CD4-positive, alpha-beta T cell (primary cell): ENCODE measurements at regions not wholly inside any gene's neighbourhood (a gene's known extent, or its start where the extent isn't known, plus 50 kb on each side); places are given as distances from the start of the nearest gene placed in this dataset.

Source experiments
- ATAC-seq: fragments of 200-7000 bp; cut with Tn5 transposase; one replicate; pipeline ENCODE4 v1.10.0; 2022; ENCODE audit warnings: mild to moderate bottlenecking; ENCODE audit not compliant: poor library complexity
- CTCF ChIA-PET: fragments of 350-600 bp; sonication (Branson Sonifier 250); formaldehyde crosslinking; loops from one replicate; lab custom pipeline; 2021; ENCODE audit warnings: antibody characterized with exemption, inconsistent platforms; lab: Charles Lee
- POLR2A ChIA-PET: fragments of 350-600 bp; sonication (Branson Sonifier 250); formaldehyde crosslinking; loops from one replicate; lab custom pipeline; 2021; ENCODE audit warnings: antibody characterized with exemption, inconsistent platforms; lab: Charles Lee
- DNase-seq, 14 experiments: peaks; one replicate each; pipeline ENCODE4 v3.0.0-alpha.2; 2013 to 2020; ENCODE audit warnings: mixed read lengths in 2 of 14
- H3K27ac ChIP-seq, 2 donors: one replicate each; pipeline versions ENCODE4 v1.5.1 to v1.7.0; 2013; ENCODE audit warnings: low read length in 2 of 2, low read depth in 1 of 2, mild to moderate bottlenecking in 1 of 2
- H3K27me3 ChIP-seq, 2 experiments: 1 replicate in 1 of 2; 2 replicates in 1 of 2; pipeline versions ENCODE4 v1.6.1 to v1.7.0; 2013; ENCODE audit warnings: low read length in 2 of 2, control low read depth in 1 of 2, mild to moderate bottlenecking in 1 of 2, moderate library complexity in 1 of 2; ENCODE audit not compliant: insufficient read depth in 2 of 2, control insufficient read depth in 1 of 2
- H3K36me3 ChIP-seq: one replicate; pipeline ENCODE4 v1.6.1; 2013; ENCODE audit warnings: low read length, control low read depth; ENCODE audit not compliant: insufficient read depth
- H3K4me1 ChIP-seq: one replicate; pipeline ENCODE4 v1.6.1; 2013; ENCODE audit warnings: low read length, control low read depth; ENCODE audit not compliant: insufficient read depth
- H3K4me3 ChIP-seq: one replicate; pipeline ENCODE4 v1.5.1; 2013; ENCODE audit warnings: mild to moderate bottlenecking, low read length, moderate library complexity
- H3K9me3 ChIP-seq, 2 experiments: 1 replicate in 1 of 2; 2 replicates in 1 of 2; pipeline versions ENCODE4 v1.6.1 to v1.7.0; 2013; ENCODE audit warnings: low read length in 2 of 2, mild to moderate bottlenecking in 2 of 2, control low read depth in 1 of 2, moderate library complexity in 1 of 2; ENCODE audit not compliant: control insufficient read depth in 1 of 2, insufficient read depth in 1 of 2
- H3K27ac Mint-ChIP-seq: one replicate; pipeline ENCODE4 v1.8.0; 2020; ENCODE audit warnings: mixed read lengths
- H3K27me3 Mint-ChIP-seq: one replicate; pipeline ENCODE4 v1.8.0; 2021; ENCODE audit warnings: mixed read lengths
- H3K36me3 Mint-ChIP-seq: one replicate; pipeline ENCODE4 v1.8.0; 2021; ENCODE audit warnings: low read depth, mixed read lengths
- H3K4me1 Mint-ChIP-seq: one replicate; pipeline ENCODE4 v1.8.0; 2021; ENCODE audit warnings: low read depth, mixed read lengths
- H3K4me3 Mint-ChIP-seq: one replicate; pipeline ENCODE4 v1.8.0; 2020; ENCODE audit warnings: mild to moderate bottlenecking, mixed read lengths
- H3K9me3 Mint-ChIP-seq: one replicate; pipeline ENCODE4 v1.8.0; 2020; ENCODE audit warnings: mixed read lengths
- intact Hi-C, 2 experiments: fragments of 100-400 bp; cut with DNase I in 1 of 2; cut with micrococcal nuclease in 1 of 2; formaldehyde crosslinking; loops; one replicate each; pipeline versions ENCODE4 v1.15.1 to v1.9.0; 2023 to 2025; cut with DNase I, micrococcal nuclease
- TF ChIP-seq, protein P1 (sequence below): fragments of 200-600 bp; IDR thresholded peaks from one replicate; pipeline ENCODE4 v1.8.0; 2022; ENCODE audit warnings: antibody characterized with exemption, mild to moderate bottlenecking

- Mint-ChIP-seq H3K4me3 (no peak overlapping the region), H3K27ac (no peak overlapping the region), H3K4me1 (peaks cover 5% of the 10 kb centered on the region), H3K27me3 (peaks cover 13% of the 10 kb centered on the region), H3K36me3 (no peaks in the 10 kb centered on the region), H3K9me3 (no peaks in the 10 kb centered on the region)
- ChIA-PET CTCF (no interaction called here), POLR2A (no interaction called here)
- Histone ChIP-seq H3K36me3 (no peaks in the 10 kb centered on the region), H3K4me1 (no peaks in the 10 kb centered on the region), H3K27me3 (no peaks in the 10 kb centered on the region), H3K4me3 (no peak overlapping the region), H3K27ac (no peak overlapping the region), H3K9me3 (peaks cover 0 to 10% of the 10 kb centered on the region in 2 experiments)
- TF ChIP-seq, protein P1, sequence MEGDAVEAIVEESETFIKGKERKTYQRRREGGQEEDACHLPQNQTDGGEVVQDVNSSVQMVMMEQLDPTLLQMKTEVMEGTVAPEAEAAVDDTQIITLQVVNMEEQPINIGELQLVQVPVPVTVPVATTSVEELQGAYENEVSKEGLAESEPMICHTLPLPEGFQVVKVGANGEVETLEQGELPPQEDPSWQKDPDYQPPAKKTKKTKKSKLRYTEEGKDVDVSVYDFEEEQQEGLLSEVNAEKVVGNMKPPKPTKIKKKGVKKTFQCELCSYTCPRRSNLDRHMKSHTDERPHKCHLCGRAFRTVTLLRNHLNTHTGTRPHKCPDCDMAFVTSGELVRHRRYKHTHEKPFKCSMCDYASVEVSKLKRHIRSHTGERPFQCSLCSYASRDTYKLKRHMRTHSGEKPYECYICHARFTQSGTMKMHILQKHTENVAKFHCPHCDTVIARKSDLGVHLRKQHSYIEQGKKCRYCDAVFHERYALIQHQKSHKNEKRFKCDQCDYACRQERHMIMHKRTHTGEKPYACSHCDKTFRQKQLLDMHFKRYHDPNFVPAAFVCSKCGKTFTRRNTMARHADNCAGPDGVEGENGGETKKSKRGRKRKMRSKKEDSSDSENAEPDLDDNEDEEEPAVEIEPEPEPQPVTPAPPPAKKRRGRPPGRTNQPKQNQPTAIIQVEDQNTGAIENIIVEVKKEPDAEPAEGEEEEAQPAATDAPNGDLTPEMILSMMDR: no peak
- no peak for ATAC-seq
- no peak for DNase-seq
- intact Hi-C loops: no loop called here
Observed at GRCh38 chr20:22403632-22404361, 180.6 kb downstream of the FOXA2 start.

GRCh38 chr20:22403022-22403631 is 181.2 kb downstream of the FOXA2 start:
- ChIA-PET POLR2A (no interaction called here), CTCF (no interaction called here)
- Histone ChIP-seq H3K4me3 (no peak overlapping the region), H3K36me3 (no peaks in the 10 kb centered on the region), H3K27ac (no peak overlapping the region), H3K9me3 (peaks cover 0 to 10% of the 10 kb centered on the region in 2 experiments), H3K4me1 (no peaks in the 10 kb centered on the region), H3K27me3 (no peaks in the 10 kb centered on the region)
- no peaks in the 10 kb centered on the region for H3K9me3 Mint-ChIP-seq
- peaks cover 13% of the 10 kb centered on the region for H3K27me3 Mint-ChIP-seq
- TF ChIP-seq, protein P1: no peak
- H3K4me3 Mint-ChIP-seq: no peak overlapping the region
- H3K36me3 Mint-ChIP-seq: no peaks in the 10 kb centered on the region
- H3K4me1 Mint-ChIP-seq: peaks cover 5% of the 10 kb centered on the region
- H3K27ac Mint-ChIP-seq: no peak overlapping the region
- ATAC-seq: no peak
- intact Hi-C loops: no loop called here
- DNase-seq: no peak

- Histone ChIP-seq H3K27me3 (no peaks in the 10 kb centered on the region), H3K4me1 (no peaks in the 10 kb centered on the region), H3K36me3 (no peaks in the 10 kb centered on the region), H3K27ac (no peak overlapping the region), H3K9me3 (peaks cover 0 to 8% of the 10 kb centered on the region in 2 experiments), H3K4me3 (no peak overlapping the region)
- no peaks in the 10 kb centered on the region for H3K9me3 Mint-ChIP-seq
- peaks cover 5% of the 10 kb centered on the region for H3K4me1 Mint-ChIP-seq
- H3K36me3 Mint-ChIP-seq: no peaks in the 10 kb centered on the region
- H3K4me3 Mint-ChIP-seq: no peak overlapping the region
- peaks cover 13% of the 10 kb centered on the region for H3K27me3 Mint-ChIP-seq
- TF ChIP-seq, protein P1: no peak
- intact Hi-C loops: no loop called here
- H3K27ac Mint-ChIP-seq: no peak overlapping the region
- ATAC-seq (no peak), DNase-seq (no peak)
- ChIA-PET POLR2A (no interaction called here), CTCF (no interaction called here)
Observed at GRCh38 chr20:22402550-22402949, 181.8 kb downstream of the FOXA2 start.
